ENCODE measurements at regions not wholly inside any gene's neighbourhood (a gene's known extent, or its start where the extent isn't known, plus 50 kb on each side); places are given as distances from the start of the nearest gene placed in this dataset.

DNA sequence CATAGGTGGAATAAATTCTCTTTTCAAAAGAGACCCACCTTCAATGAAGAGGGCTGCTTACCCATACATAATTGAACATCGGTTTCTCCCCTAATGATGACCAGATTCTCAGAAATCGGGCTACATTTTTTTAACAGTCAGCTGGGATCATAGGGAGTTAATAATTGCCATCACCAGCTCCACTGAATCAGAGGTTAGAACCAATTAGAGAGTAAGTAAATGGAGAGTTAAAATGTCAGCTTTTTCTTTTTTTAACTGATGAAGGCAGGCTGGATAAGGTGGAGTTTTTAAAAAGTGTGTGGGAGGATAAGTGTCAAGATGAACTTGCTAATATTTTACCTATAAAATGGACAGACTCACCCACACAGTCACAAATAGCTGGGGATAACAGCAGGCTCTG, 584.5 kb upstream of the NR3C2 start:
- Mint-ChIP-seq H3K27me3 (no peaks in the 10 kb centered on the region), H3K4me1 (no peaks in the 10 kb centered on the region), H3K27ac (no peak overlapping the region), H3K4me3 (no peak overlapping the region), H3K9me3 (ENCODE audit: insufficient read depth) (no peaks in the 10 kb centered on the region)
- Histone ChIP-seq H3K9ac (ENCODE audit: low read length) (no peak overlapping the region), H3K9me3 (ENCODE audit: control extremely low read depth in 1 of 3, control insufficient read depth in 2 of 3, insufficient read depth in 1 of 3, low read length in 2 of 3) (no peaks in the 10 kb centered on the region), H4K20me1 (ENCODE audit: control insufficient read depth, insufficient read depth, low read length, poor library complexity, severe bottlenecking) (no peaks in the 10 kb centered on the region), H3K27me3 (replicated peaks in 1 of 4; ENCODE audit: control extremely low read depth in 1 of 4, control insufficient read depth in 3 of 4, insufficient read depth in 4 of 4, low read length in 3 of 4) (no peaks in the 10 kb centered on the region), H3K27ac (ENCODE audit: low read length in 2 of 2) (no peak overlapping the region), H3K79me2 (ENCODE audit: control insufficient read depth, insufficient read depth, low read length) (no peaks in the 10 kb centered on the region), H3K4me1 (ENCODE audit: control insufficient read depth in 2 of 2, insufficient read depth in 2 of 2, low read length in 2 of 2) (no peaks in the 10 kb centered on the region), H3K4me2 (replicated peaks; ENCODE audit: low read depth, low read length, poor library complexity, severe bottlenecking) (no peak overlapping the region), H3K4me3 (ENCODE audit: control extremely low read depth in 1 of 5, extremely low read depth in 1 of 5, insufficient read depth in 1 of 5, low read depth in 2 of 5, low read length in 4 of 5) (no peak overlapping the region), H2AFZ (ENCODE audit: insufficient read depth, low read depth, low read length, poor library complexity, severe bottlenecking) (no peak overlapping the region), H3K36me3 (replicated peaks in 1 of 2; ENCODE audit: control extremely low read depth in 1 of 2, control insufficient read depth in 1 of 2, extremely low read depth in 1 of 2, insufficient read depth in 2 of 2, low read length in 1 of 2) (no peaks in the 10 kb centered on the region)
- TF ChIP-seq, protein P1, sequence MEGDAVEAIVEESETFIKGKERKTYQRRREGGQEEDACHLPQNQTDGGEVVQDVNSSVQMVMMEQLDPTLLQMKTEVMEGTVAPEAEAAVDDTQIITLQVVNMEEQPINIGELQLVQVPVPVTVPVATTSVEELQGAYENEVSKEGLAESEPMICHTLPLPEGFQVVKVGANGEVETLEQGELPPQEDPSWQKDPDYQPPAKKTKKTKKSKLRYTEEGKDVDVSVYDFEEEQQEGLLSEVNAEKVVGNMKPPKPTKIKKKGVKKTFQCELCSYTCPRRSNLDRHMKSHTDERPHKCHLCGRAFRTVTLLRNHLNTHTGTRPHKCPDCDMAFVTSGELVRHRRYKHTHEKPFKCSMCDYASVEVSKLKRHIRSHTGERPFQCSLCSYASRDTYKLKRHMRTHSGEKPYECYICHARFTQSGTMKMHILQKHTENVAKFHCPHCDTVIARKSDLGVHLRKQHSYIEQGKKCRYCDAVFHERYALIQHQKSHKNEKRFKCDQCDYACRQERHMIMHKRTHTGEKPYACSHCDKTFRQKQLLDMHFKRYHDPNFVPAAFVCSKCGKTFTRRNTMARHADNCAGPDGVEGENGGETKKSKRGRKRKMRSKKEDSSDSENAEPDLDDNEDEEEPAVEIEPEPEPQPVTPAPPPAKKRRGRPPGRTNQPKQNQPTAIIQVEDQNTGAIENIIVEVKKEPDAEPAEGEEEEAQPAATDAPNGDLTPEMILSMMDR (IDR thresholded peaks at IDR 0.05), result no peak
- TF ChIP-seq EZH2 (IDR thresholded peaks at IDR 0.05; ENCODE audit: borderline replicate concordance, insufficient read depth, low read depth, low read length, poor library complexity, severe bottlenecking), result no peak
- intact Hi-C loops (cut with micrococcal nuclease), result no loop called here
- no peak for ATAC-seq (ENCODE audit: low read depth)
- CTCF ChIA-PET, result no interaction called here
- DNase-seq, result no peak
- WGBS (ENCODE audit: insufficient coverage), result 93% methylated on average over 2 of the region's 2 CpGs
- POLR2A ChIA-PET, result no interaction called here

DNA sequence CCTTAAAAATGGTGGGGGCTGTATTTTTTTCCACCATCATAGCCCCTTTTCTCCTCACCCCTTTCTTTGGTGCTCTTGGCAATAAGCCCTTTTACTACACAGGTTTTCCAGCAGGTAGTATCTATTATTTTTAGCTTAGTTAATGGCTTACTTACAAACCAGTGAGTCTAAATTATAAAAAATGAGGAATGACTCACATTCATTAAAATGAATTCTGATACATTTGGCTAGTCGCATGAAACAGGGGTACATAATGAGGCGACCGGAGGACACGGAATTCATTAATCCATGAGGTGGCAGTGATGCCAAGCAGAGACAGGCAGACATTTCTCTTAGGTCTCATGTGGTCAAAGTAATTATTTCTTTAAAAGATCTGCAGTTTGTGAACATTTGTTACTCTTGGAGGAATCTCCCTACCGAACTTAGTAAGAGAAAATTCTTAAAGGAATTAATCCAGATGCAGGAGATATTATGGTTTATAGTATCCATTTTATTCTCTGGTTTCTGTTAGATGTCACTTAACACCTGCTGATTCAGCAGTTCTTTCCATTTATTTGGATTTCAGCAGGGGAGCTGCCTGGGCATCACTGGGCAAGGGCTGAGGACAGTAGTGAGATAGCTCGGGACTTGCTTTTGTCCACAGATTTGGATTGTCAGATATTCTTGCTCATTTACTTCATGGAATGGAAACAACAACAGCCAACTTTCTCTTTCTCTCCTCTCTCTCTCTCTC, 575.0 kb upstream of the NR3C2 start:
- Histone ChIP-seq H4K20me1 (ENCODE audit: control insufficient read depth, insufficient read depth, low read length, poor library complexity, severe bottlenecking) (no peaks in the 10 kb centered on the region), H3K36me3 (replicated peaks in 1 of 2; ENCODE audit: control extremely low read depth in 1 of 2, control insufficient read depth in 1 of 2, extremely low read depth in 1 of 2, insufficient read depth in 2 of 2, low read length in 1 of 2) (no peaks in the 10 kb centered on the region), H3K4me2 (replicated peaks; ENCODE audit: low read depth, low read length, poor library complexity, severe bottlenecking) (no peak overlapping the region), H2AFZ (ENCODE audit: insufficient read depth, low read depth, low read length, poor library complexity, severe bottlenecking) (no peak overlapping the region), H3K27ac (ENCODE audit: low read length in 2 of 2) (no peak overlapping the region), H3K79me2 (ENCODE audit: control insufficient read depth, insufficient read depth, low read length) (no peaks in the 10 kb centered on the region), H3K4me3 (ENCODE audit: control extremely low read depth in 1 of 5, extremely low read depth in 1 of 5, insufficient read depth in 1 of 5, low read depth in 2 of 5, low read length in 4 of 5) (no peak overlapping the region), H3K9ac (ENCODE audit: low read length) (no peak overlapping the region), H3K9me3 (ENCODE audit: control extremely low read depth in 1 of 3, control insufficient read depth in 2 of 3, insufficient read depth in 1 of 3, low read length in 2 of 3) (no peaks in the 10 kb centered on the region), H3K27me3 (replicated peaks in 1 of 4; ENCODE audit: control extremely low read depth in 1 of 4, control insufficient read depth in 3 of 4, insufficient read depth in 4 of 4, low read length in 3 of 4) (no peaks in the 10 kb centered on the region), H3K4me1 (ENCODE audit: control insufficient read depth in 2 of 2, insufficient read depth in 2 of 2, low read length in 2 of 2) (no peaks in the 10 kb centered on the region)
- Mint-ChIP-seq H3K9me3 (ENCODE audit: insufficient read depth) (peaks cover 6% of the 10 kb centered on the region), H3K4me1 (no peaks in the 10 kb centered on the region), H3K27ac (no peak overlapping the region), H3K4me3 (no peak overlapping the region), H3K27me3 (no peaks in the 10 kb centered on the region)
- intact Hi-C loops (cut with micrococcal nuclease), result no loop called here
- CTCF ChIA-PET, result no interaction called here
- no peak for ATAC-seq (ENCODE audit: low read depth)
- no peak for TF ChIP-seq EZH2 (IDR thresholded peaks at IDR 0.05; ENCODE audit: borderline replicate concordance, insufficient read depth, low read depth, low read length, poor library complexity, severe bottlenecking)
- TF ChIP-seq, protein P1 (IDR thresholded peaks at IDR 0.05), result no peak
- no CpG with 5 or more reads among the region's 6 CpGs for WGBS (ENCODE audit: insufficient coverage)
- POLR2A ChIA-PET, result no interaction called here
- DNase-seq, result no peak

All from B cell (primary cell).